Retina (tissue), 1 donor: ENCODE measurements at regions not wholly inside any gene's neighbourhood (a gene's known extent, or its start where the extent isn't known, plus 50 kb on each side); places are given as distances from the start of the nearest gene placed in this dataset.

Source experiments
- DNase-seq: peaks from one replicate; pipeline ENCODE4 v3.0.0-alpha.2; 2016

DNA sequence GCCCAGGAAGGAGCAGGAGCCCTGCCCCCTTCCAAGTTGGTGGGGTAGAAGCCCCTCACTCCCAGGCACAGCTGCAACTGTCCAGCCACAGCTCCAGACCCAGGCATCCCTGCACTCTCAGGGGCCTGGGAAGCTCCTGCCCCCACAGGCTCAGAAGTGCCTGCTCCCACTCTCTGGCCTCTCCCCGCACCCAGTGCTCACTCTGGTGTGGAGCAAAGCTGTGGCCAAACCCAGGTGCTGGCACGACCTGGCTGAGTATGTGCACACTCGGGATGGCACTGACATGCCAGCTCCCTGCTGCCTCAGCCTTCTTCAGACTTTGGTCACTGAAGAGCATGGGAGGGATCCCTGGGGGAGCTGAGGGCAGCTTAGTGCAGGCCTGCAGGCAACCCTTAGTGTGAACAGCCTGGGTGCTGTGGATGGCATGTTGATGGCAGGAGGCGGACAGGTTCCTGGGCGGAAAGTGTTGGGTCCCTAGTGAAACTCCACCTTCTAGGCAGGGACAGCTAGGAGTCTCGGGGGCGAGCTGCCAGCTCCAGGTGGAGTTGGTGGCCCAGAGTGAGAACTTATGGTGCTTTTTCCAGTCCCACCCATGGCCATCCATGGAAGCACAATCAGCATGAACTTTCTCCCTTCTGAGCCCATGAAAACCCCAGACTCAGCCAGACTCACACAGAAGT lies 489.2 kb upstream of the ROBO2 start:
- DNase-seq = no peak

GRCh38 chr3:76551739-76552138 lies 488.2 kb upstream of the ROBO2 start:
- DNase-seq = no peak

DNA sequence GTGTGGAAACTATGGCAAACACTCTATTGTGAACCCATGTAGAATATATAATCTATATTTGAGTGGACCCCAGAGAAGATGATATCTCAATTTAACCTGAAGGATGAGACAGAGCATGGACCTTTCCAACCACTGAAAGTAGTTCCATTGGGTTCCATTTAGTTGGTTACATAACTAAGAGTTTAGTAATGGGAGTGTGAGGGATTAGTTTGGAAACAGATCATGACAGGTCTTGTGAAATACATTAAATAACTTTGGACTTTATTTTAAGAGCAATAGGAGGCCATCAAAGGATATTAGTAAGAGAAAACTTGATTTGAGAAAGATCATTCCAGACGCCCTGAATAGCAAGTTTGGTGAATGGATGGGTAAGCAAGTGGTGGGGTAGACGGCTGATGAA lies 487.2 kb upstream of the ROBO2 start:
- no peak for DNase-seq

GRCh38 chr3:76554707-76555106 lies 485.2 kb upstream of the ROBO2 start:
- no peak for DNase-seq

GRCh38 chr3:76561494-76562236 lies 478.2 kb upstream of the ROBO2 start:
- DNase-seq = no peak

DNA sequence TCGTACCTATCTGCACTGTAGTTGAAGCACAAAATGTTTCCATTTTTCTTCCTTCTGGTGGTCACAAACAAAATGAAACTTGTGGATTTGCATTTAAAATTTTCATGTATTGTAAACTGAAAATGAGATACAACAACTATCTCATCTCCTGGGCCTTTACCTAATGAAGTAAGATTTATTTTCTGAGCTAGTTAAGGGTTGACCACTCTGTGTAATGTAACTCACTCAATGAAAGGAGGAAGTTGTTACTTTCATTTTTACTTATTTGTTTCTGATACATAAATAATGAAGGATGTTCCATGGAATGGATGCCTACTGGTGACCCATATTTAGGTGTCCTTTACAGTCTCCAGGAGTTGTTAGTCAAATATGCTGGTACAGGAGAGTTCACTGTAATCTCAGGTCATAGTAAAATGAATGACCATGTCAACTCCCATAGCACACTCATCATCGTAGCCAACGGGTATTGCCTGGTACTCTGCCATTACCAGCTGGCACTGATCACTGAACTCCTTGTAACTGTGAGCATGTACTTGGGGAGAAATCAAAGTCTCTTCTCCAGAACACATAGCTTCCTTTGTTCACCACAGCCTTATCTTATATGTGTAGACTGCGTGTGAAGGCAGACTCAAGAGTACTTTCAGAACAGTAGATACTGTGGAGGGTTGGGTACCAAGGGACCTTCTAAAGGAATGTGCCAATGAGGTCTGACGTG lies 474.2 kb upstream of the ROBO2 start:
- DNase-seq = no peak

DNA sequence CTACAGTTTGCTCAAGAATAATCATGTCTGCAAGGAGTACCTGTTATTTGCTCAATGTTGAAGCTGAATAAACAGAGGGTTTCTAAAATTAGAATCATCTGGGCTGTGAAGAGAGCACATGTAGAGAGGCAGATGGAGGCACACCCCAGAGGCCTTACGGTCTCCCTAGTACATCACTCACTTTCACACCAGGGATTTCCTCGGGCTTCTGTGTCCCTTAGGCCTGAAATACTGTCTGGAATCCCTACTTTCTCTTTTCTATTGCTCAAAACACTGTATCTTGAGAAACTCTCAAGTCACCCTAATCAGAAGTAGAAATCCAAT lies 473.7 kb upstream of the ROBO2 start:
- DNase-seq = no peak

DNA sequence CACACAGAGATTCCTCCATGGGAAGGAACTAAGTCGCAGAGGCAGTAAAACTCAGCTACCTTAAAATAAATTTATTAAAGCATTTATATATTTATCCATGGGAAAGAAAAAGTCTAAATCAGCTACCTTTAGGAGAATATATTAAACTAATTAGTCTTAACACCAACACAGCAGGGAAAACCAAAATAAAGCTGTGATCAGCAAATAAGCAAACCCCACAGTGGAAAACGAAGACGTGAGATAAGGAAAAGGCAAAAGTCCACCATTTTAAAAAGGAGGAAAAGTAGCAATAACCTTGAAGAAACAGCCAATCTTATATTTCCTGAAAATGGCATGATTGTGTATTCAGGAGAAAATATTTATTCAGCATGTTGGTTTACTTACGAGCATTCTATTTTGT lies 473.0 kb upstream of the ROBO2 start:
- no peak for DNase-seq

DNA sequence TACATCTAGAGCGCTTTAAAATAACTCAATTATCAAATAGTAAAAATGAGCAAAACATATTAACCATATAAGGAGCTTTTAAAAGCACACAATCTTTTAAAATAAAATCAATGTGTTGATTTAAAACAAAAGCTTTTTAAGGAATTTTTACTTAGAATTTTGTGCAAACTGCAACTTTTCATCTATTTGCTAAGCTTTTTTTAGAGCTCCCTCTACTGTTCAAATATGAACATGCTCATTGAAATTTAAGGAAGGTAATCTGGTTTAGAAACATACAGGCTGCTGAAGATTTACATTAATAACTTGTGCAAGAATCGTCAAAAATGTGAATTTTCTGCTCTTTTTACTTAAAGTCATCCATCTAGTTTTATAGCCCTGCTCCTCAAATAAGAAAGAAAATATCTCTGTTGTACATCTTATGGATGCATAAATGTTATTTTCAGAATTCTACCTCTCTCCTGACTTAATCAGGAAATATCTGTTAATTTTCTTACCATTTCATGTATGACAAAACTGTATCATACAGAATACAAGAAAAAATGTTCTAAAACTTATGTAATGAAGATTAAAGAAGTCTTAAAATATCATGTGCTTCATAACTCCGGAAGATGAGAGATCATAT lies 469.4 kb upstream of the ROBO2 start:
- DNase-seq = no peak

- no peak for DNase-seq
Observed at GRCh38 chr3:76576201-76576600, 463.7 kb upstream of the ROBO2 start.

- DNase-seq = no peak
Observed at GRCh38 chr3:76582098-76582497, 457.8 kb upstream of the ROBO2 start.

DNA sequence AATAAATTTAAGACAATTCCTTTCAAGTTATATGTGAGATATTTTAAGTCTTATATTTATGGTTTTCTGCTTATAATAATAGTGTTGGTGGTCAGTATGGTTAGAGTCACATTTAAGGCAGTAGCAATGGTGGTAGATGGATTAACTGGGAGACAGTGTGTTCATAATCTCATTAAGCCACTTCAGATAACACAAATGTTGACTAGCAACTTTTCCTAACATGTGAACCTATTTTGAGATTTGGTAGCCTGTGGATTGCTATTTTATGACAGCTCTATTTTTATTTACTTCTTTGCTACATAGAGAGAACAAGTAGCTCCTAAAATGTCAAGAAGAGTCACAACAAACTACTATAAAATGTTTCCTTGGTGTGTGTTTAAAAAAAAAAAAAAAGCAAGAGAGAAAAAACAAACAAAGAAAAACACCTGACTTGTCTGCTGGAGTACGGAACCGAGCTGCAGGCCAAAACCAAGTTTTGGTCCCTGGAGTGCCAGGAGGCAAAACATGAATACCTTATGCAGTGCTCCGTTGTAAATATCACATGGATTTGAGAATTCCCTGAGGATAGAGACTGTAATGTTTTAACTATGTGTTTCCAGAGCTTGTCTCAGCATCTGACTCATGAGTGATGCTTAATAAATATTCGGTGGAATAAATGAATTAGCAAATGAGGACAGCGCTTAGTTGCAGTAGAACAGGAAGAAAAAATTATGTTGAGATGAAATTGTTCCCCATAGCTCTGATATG lies 457.1 kb upstream of the ROBO2 start:
- DNase-seq = no peak

GRCh38 chr3:76585794-76586392 lies 454.0 kb upstream of the ROBO2 start:
- no peak for DNase-seq

GRCh38 chr3:76586471-76586870 lies 453.4 kb upstream of the ROBO2 start:
- DNase-seq = no peak

- no peak for DNase-seq
Observed at GRCh38 chr3:76610150-76610549, 429.7 kb upstream of the ROBO2 start.

DNA sequence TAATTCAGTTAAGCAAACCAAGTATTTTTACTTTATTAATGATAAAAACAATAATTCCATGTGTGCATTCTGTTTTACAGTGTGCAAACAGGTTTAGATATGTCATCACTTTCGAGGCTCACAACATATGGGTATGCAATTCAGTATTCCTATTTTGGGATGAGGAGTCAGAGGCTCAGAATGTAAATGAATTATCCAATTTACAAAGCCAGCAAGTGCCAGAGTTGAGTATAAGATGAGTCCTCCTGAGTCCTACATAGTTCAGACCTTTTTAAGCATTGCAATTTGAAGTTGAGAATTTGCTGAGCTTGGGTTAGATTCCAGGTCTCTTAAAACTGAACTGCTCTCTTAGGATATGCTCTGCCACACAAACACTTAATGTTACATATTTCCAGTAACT lies 424.2 kb upstream of the ROBO2 start:
- no peak for DNase-seq

DNA sequence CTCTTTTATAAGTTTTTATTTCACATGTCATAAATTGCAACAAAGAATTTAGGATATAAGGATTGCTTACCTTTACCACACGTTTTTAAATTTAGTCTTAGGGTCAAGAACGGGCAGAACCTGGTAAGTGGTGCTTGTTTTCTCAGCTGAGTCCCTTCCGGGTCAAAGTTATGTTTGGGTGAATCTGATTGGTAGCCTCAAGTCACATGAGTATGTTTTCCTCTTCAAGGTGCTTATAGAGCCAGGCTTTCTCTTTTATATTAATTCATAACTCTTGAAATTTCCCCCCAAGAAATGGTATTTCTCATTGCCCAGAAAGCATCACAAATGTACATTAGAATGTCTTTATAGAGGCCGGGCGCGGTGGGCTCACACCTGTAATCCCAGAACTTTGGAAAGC lies 415.7 kb upstream of the ROBO2 start:
- DNase-seq = no peak

GRCh38 chr3:76627236-76627635 lies 412.7 kb upstream of the ROBO2 start:
- no peak for DNase-seq

GRCh38 chr3:76631251-76631650 lies 408.6 kb upstream of the ROBO2 start:
- DNase-seq = no peak

DNA sequence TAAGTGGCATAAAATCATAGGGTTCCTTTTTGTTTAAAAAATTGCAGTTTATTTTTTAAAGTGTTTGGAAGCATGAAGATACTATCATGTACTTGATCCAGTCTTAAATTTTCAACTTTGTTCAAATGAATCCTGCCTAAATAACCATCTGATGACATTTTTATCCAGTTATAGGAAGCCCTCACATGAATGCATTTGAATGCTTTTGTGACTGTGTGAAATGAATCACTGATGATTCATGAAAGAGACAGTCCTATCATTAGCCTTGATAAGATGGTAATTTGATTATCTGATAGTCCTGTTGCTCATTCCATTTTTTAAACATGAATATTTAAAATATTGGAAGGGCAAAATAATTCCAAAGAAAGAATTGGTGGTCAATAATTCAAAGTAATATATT lies 401.9 kb upstream of the ROBO2 start:
- DNase-seq = no peak

GRCh38 chr3:76643623-76644304 lies 396.1 kb upstream of the ROBO2 start:
- no peak for DNase-seq

- DNase-seq = no peak
Observed at GRCh38 chr3:76644305-76644675, 395.6 kb upstream of the ROBO2 start.
